Neural cell (in vitro differentiated cells): ENCODE measurements at regions not wholly inside any gene's neighbourhood (a gene's known extent, or its start where the extent isn't known, plus 50 kb on each side); places are given as distances from the start of the nearest gene placed in this dataset.

Experiments used
- H2AFZ ChIP-seq: fragments of 200-600, 300-800 bp; sonication (generic), shearing (Covaris generic); 2 replicates; pipeline ENCODE4 v1.6.0; 2014; ENCODE audit warnings: low read depth, mild to moderate bottlenecking, antibody characterized with exemption, low read length, moderate library complexity
- H3F3A ChIP-seq: fragments of 200-600 bp; shearing (Covaris generic); 2 replicates; pipeline ENCODE4 v1.6.1; 2016; ENCODE audit warnings: mild to moderate bottlenecking, moderate library complexity, mixed read lengths, antibody characterized with exemption, low read length; ENCODE audit not compliant: insufficient read depth, poor library complexity, severe bottlenecking
- H3K27ac ChIP-seq: fragments of 200-600, 300-800 bp; sonication (generic), shearing (Covaris generic); 2 replicates; pipeline ENCODE4 v1.5.1; 2014; ENCODE audit warnings: mild to moderate bottlenecking, low read length, moderate library complexity
- H3K27me3 ChIP-seq: fragments of 300-800, 200-600 bp; sonication (generic), shearing (Covaris generic); 2 replicates; pipeline ENCODE4 v1.6.0; 2014; ENCODE audit warnings: mild to moderate bottlenecking, low read depth, low read length, moderate library complexity; ENCODE audit not compliant: insufficient read depth
- H3K36me3 ChIP-seq: fragments of 300-800, 200-600 bp; sonication (generic), shearing (Covaris generic); 2 replicates; pipeline ENCODE4 v1.5.1; 2014; ENCODE audit warnings: mild to moderate bottlenecking, antibody characterized with exemption, low read length, moderate library complexity; ENCODE audit not compliant: insufficient read depth
- H3K4me2 ChIP-seq: fragments of 300-800, 200-600 bp; sonication (generic), shearing (Covaris generic); 2 replicates; pipeline ENCODE4 v1.6.0; 2014; ENCODE audit warnings: mild to moderate bottlenecking, low read length
- H3K4me3 ChIP-seq: fragments of 300-800, 200-600 bp; sonication (generic), shearing (Covaris generic); 2 replicates; pipeline ENCODE4 v1.5.1; 2014; ENCODE audit warnings: mild to moderate bottlenecking, low read length, moderate library complexity
- H3K79me2 ChIP-seq: fragments of 200-600 bp; shearing (Covaris generic); replicated peaks from 2 replicates; pipeline ENCODE4 v1.6.0; 2014; ENCODE audit warnings: mild to moderate bottlenecking, low read length, moderate library complexity; ENCODE audit not compliant: insufficient read depth
- H3K9ac ChIP-seq: fragments of 300-800, 200-600 bp; sonication (generic), shearing (Covaris generic); 2 replicates; pipeline ENCODE4 v1.6.1; 2016; ENCODE audit warnings: mild to moderate bottlenecking, low read length, mixed read lengths
- H3K9me2 ChIP-seq: fragments of 200-600 bp; shearing (Covaris generic); 2 replicates; pipeline ENCODE4 v1.6.1; 2016; ENCODE audit warnings: mild to moderate bottlenecking, low read length, mixed read lengths; ENCODE audit not compliant: insufficient read depth
- H3K9me3 ChIP-seq: fragments of 200-600, 300-800 bp; sonication (generic), shearing (Covaris generic); 2 replicates; pipeline ENCODE4 v1.6.1; 2016; ENCODE audit warnings: mild to moderate bottlenecking, mixed run types, low read length, moderate library complexity, mixed read lengths
- H4K20me1 ChIP-seq: fragments of 200-600 bp; shearing (Covaris generic); 2 replicates; pipeline ENCODE4 v1.6.1; 2016; ENCODE audit warnings: mild to moderate bottlenecking, mixed run types; ENCODE audit not compliant: insufficient read depth
- EP300 ChIP-seq: fragments of 450-650 bp; conservative IDR thresholded peaks from 2 replicates; pipeline ENCODE4 v1.6.1; 2014; ENCODE audit warnings: antibody characterized with exemption, mild to moderate bottlenecking, moderate library complexity; ENCODE audit not compliant: poor library complexity, severe bottlenecking
- EZH2 ChIP-seq: fragments of 200-600, 300-800 bp; shearing (Covaris generic), sonication (generic); IDR thresholded peaks from 2 replicates; pipeline ENCODE4 v1.6.1; 2014; ENCODE audit warnings: antibody characterized with exemption, low read length, borderline replicate concordance, mild to moderate bottlenecking; ENCODE audit not compliant: insufficient read depth, poor library complexity, severe bottlenecking
- MXI1 ChIP-seq: fragments of 450-650 bp; conservative IDR thresholded peaks from 2 replicates; pipeline ENCODE4 v1.6.1; 2014; ENCODE audit warnings: antibody characterized with exemption, mild to moderate bottlenecking; ENCODE audit not compliant: poor library complexity, severe bottlenecking
- POLR2AphosphoS5 ChIP-seq: IDR thresholded peaks from 2 replicates; pipeline ENCODE4 v1.6.1; 2012
- RAD21 ChIP-seq: fragments of 450-650 bp; conservative IDR thresholded peaks from 2 replicates; pipeline ENCODE4 v1.6.1; 2014; ENCODE audit warnings: antibody characterized with exemption, mild to moderate bottlenecking, moderate library complexity
- SMC3 ChIP-seq: fragments of 450-650 bp; conservative IDR thresholded peaks from 2 replicates; pipeline ENCODE4 v1.6.1; 2014; ENCODE audit warnings: antibody characterized with exemption, mild to moderate bottlenecking, moderate library complexity; ENCODE audit not compliant: poor library complexity
- TAF1 ChIP-seq: IDR thresholded peaks from 2 replicates; pipeline ENCODE4 v1.6.1; 2012; ENCODE audit warnings: low read depth
- TF ChIP-seq, protein P1 (sequence below): IDR thresholded peaks from 2 replicates; pipeline ENCODE4 v1.6.1; 2012; ENCODE audit warnings: borderline replicate concordance
- TF ChIP-seq, protein P2 (sequence below): fragments of 450-650 bp; IDR thresholded peaks from 2 replicates; pipeline ENCODE4 v1.5.1; 2014; ENCODE audit warnings: antibody characterized with exemption, mild to moderate bottlenecking, moderate library complexity; ENCODE audit not compliant: poor library complexity, severe bottlenecking

DNA sequence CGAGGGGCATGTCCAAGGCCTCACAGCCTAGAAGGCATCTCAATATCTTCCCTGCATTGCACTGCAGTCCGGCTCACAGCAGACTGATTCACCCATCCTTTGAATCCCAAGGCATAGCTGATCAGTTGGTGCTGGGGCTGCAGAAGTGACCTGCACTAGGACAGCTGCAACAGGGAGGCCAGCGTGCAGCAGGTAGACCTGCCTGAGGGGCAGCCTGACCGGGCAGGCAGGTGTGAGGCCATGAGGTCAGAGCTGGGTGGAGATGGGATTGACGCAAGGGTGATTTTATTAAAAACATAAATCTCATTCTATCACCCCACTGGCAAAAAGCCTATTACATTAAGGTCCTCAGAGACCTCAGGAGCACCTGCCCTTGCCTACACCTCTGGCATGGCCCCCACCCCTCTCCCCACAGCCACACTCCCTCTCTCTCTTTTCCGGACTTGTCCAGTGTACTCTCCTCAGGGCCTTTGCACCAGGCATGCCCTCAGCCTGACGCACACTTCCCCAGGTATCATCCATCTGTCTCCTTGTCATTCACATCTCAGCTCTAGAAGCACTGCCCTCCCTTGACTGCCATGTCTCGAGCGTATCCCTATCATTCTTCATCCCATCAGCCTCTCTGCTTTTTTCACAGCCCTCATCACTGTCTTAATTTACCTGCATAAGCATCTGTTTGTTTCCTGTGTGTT lies 63.5 kb upstream of the WIPF1 start:
- H3K9me3 ChIP-seq: no peaks in the 10 kb centered on the region
- no peaks in the 10 kb centered on the region for H3K79me2 ChIP-seq
- H3K4me3 ChIP-seq: no peak overlapping the region
- no peaks in the 10 kb centered on the region for H3K9me2 ChIP-seq
- TF ChIP-seq EZH2 (no peak), MXI1 (no peak), POLR2AphosphoS5 (no peak), TAF1 (no peak), EP300 (no peak), RAD21 (no peak), SMC3 (no peak)
- TF ChIP-seq, protein P1, sequence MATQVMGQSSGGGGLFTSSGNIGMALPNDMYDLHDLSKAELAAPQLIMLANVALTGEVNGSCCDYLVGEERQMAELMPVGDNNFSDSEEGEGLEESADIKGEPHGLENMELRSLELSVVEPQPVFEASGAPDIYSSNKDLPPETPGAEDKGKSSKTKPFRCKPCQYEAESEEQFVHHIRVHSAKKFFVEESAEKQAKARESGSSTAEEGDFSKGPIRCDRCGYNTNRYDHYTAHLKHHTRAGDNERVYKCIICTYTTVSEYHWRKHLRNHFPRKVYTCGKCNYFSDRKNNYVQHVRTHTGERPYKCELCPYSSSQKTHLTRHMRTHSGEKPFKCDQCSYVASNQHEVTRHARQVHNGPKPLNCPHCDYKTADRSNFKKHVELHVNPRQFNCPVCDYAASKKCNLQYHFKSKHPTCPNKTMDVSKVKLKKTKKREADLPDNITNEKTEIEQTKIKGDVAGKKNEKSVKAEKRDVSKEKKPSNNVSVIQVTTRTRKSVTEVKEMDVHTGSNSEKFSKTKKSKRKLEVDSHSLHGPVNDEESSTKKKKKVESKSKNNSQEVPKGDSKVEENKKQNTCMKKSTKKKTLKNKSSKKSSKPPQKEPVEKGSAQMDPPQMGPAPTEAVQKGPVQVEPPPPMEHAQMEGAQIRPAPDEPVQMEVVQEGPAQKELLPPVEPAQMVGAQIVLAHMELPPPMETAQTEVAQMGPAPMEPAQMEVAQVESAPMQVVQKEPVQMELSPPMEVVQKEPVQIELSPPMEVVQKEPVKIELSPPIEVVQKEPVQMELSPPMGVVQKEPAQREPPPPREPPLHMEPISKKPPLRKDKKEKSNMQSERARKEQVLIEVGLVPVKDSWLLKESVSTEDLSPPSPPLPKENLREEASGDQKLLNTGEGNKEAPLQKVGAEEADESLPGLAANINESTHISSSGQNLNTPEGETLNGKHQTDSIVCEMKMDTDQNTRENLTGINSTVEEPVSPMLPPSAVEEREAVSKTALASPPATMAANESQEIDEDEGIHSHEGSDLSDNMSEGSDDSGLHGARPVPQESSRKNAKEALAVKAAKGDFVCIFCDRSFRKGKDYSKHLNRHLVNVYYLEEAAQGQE: no peak
- TF ChIP-seq, protein P2, sequence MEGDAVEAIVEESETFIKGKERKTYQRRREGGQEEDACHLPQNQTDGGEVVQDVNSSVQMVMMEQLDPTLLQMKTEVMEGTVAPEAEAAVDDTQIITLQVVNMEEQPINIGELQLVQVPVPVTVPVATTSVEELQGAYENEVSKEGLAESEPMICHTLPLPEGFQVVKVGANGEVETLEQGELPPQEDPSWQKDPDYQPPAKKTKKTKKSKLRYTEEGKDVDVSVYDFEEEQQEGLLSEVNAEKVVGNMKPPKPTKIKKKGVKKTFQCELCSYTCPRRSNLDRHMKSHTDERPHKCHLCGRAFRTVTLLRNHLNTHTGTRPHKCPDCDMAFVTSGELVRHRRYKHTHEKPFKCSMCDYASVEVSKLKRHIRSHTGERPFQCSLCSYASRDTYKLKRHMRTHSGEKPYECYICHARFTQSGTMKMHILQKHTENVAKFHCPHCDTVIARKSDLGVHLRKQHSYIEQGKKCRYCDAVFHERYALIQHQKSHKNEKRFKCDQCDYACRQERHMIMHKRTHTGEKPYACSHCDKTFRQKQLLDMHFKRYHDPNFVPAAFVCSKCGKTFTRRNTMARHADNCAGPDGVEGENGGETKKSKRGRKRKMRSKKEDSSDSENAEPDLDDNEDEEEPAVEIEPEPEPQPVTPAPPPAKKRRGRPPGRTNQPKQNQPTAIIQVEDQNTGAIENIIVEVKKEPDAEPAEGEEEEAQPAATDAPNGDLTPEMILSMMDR: no peak
- no peaks in the 10 kb centered on the region for H3F3A ChIP-seq
- H3K9ac ChIP-seq: no peak overlapping the region
- H3K27me3 ChIP-seq: no peaks in the 10 kb centered on the region
- H3K27ac ChIP-seq: no peak overlapping the region
- H3K4me2 ChIP-seq: no peak overlapping the region
- no peak overlapping the region for H2AFZ ChIP-seq
- no peaks in the 10 kb centered on the region for H3K36me3 ChIP-seq
- no peaks in the 10 kb centered on the region for H4K20me1 ChIP-seq

DNA sequence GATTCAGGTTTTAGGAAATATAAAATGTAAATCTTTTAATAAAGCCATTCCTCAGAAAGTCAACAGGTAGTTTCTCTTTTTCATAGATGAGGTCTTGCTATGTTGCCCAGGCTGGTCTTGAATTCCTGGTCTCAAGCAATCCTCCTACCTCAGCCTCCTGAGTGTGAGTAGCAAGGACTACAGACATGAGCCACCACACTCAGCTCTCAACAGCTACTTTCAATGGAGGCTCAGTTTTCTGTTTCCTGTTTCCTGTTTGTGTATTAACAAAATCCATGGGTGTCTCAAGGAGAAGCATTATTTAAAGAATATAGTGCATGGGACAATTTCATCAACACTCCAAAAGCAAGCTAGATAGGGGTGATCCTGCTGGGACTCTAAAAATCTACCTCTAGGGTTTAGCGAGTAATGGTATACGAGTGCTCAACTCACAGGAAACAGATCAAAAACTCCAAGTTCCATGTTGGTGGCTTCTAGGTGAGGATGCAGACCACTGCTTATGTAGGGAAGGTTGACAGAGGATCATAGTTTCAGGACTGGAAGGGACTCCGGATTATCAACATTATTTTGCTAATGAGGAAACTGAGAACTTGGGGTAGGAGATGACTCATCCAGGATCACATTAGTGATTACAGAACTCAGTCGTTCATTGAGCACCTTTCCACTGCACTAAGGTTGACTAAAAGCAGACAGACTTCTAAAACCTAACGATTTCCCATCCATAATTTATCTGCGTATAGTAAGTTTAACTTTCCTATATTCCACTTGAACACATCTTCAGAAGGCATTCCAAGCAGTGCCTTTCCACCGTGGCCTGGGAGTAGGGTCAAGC lies 61.7 kb upstream of the WIPF1 start:
- no peaks in the 10 kb centered on the region for H4K20me1 ChIP-seq
- H3K9me3 ChIP-seq: no peaks in the 10 kb centered on the region
- H3F3A ChIP-seq: no peaks in the 10 kb centered on the region
- H3K4me3 ChIP-seq: no peak overlapping the region
- H3K36me3 ChIP-seq: no peaks in the 10 kb centered on the region
- H3K79me2 ChIP-seq: no peaks in the 10 kb centered on the region
- no peak overlapping the region for H3K4me2 ChIP-seq
- no peaks in the 10 kb centered on the region for H3K9me2 ChIP-seq
- no peak for TF ChIP-seq SMC3
- TF ChIP-seq POLR2AphosphoS5: no peak
- TF ChIP-seq RAD21: no peak
- TF ChIP-seq, protein P2: no peak
- TF ChIP-seq EZH2: no peak
- TF ChIP-seq, protein P1: no peak
- TF ChIP-seq EP300: no peak
- no peak for TF ChIP-seq TAF1
- TF ChIP-seq MXI1: no peak
- no peak overlapping the region for H3K9ac ChIP-seq
- H3K27ac ChIP-seq: no peak overlapping the region
- no peak overlapping the region for H2AFZ ChIP-seq
- no peaks in the 10 kb centered on the region for H3K27me3 ChIP-seq
